Ramos (cell line): ENCODE measurements at regions not wholly inside any gene's neighbourhood (a gene's known extent, or its start where the extent isn't known, plus 50 kb on each side); places are given as distances from the start of the nearest gene placed in this dataset.
"Not testable (repeated sequence)": the region's sequence is repeated elsewhere in the genome, so short reads cannot be mapped to it uniquely, and the experiment has no call there.

ENCODE experiments used
- in situ Hi-C: fragments of 300-500 bp; cut with MboI; formaldehyde crosslinking; loops from one replicate; pipeline ENCODE4 v1.14.3; 2022; ENCODE audit warnings: low sequenced_read_pairs; ENCODE audit not compliant: unreplicated experiment

DNA sequence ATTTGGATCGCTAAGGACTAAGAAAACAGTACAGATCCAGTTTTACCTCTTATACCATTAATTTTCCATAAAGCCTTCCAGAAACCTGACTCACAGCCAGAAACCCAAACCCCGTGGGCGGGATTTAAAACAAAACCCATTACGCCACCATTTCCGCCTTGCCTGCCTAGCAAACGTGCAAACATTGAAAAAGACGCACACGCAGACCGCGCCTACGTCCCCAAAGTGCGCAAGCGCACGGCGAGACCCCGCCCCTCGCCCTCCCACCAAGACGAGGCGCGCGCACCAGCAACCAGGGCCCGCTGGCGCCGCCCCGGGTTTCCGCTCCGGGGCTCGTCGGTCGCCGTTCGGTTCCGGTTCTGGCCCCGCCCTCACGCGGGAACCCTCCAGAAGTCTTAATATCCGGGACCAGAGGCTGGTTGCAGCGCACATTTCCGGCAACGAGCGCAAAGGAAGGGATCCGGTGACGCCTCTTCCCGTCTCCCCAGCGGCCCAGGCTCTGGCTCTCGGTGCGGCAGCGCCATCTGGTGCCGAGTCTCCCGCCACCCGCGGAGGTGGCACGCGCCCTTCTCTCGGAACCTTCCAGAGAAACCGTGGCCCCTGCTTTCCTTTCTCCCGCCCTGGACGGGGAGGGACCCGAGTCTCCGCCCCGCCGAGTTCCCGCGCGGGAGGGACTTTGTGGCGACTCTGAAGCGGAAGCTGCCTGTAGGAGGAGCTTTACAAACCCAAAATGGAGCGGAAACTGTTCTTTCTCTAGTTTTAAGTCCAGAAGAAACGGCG is 256.9 kb upstream of the STARD13 start:
- in situ Hi-C loops, result loop anchor here (25.0 kb wide), 1 partner anchor 195 kb away; no protein-coding TSS in a partner anchor

DNA sequence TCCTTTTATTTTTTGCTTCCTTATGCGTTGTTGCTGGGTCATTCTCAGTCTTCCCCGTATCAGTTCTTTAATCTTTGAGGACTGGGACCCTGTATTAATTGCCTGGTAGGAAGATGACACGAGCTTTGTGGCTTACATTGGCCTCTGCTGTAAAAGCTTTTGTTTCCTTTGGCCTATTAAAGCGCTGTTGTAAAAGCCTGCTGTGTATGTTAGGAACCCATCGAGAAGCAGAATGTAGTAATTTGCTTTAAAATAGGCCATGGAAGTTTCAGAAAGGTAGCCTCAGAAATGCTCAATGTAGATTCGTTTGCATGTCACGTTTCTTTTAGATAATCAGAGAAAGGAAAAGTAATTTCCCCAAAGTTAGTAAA is 257.5 kb upstream of the STARD13 start:
- in situ Hi-C loops, result loop anchor here (25.0 kb wide), 1 partner anchor 194 kb away; no protein-coding TSS in a partner anchor

DNA sequence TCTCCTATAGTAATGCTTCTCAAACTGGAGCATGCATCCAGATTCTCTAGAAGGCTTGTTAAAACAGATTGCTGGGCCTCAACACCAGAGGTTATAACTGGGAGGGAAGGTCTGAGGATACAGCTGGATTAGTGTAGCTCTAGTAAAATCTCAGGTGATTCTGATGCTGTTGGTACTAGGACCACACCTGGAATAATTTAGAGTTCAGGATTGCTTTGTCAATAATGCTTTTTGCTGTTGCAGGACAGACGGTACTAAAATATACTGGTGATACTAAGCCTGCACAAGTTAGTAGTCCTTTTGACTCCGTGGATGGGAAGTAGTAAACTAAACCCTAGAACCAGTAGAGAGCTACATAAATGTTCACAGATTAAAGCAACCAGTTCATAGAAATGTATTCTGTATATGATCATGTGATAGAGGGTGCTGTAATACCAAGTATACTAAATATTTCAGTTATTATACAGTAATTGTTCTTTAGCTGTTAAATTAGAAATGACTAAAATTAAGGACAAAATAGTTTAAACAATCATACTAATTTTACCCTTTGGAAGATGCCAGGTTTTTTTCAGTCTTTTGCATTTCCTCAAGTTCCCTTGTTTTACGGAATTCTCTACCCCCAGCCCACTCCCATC is 258.2 kb upstream of the STARD13 start:
- in situ Hi-C loops, result loop anchor here (25.0 kb wide), 1 partner anchor 194 kb away; no protein-coding TSS in a partner anchor

DNA sequence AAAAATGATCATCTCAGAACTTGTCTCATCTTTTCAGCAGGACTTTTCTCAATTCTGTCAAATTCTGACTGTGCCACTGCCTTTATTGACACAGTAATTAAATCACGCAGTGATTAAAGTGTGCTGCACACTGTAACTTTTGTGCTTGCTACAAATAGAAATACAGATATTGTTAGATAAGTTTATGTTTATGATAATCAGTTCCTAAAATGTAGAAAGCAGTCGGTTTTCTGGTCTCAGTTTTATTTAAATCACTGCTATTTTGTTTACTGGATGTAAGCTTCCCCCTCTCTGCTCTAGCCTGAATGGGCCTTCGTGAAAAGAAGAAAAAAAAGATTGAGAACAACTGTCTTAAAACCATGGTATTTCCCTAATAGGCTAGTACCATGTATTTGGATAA is 258.8 kb upstream of the STARD13 start:
- in situ Hi-C loops, result loop anchor here (25.0 kb wide), 1 partner anchor 193 kb away; no protein-coding TSS in a partner anchor

DNA sequence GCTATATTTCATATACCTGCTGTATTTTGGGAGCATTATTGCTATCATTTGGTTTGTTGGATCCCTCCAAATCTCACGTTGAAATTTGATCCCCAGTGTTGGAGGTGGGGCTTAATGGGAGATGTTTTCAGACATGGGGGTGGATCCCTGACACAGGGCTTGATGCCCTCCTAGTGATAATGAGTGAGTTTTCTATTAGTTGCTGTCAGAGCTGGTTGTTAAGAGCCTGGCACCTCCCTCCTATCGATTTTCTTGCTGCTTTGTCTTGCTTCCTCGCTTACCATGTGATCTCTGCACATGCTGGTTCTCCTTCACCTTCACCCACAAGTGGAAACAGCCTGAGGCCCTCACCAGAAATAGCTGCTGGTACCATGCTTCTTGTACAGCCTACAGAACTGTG is 259.9 kb upstream of the STARD13 start:
- in situ Hi-C loops, result loop anchor here (25.0 kb wide), 1 partner anchor 192 kb away; no protein-coding TSS in a partner anchor

DNA sequence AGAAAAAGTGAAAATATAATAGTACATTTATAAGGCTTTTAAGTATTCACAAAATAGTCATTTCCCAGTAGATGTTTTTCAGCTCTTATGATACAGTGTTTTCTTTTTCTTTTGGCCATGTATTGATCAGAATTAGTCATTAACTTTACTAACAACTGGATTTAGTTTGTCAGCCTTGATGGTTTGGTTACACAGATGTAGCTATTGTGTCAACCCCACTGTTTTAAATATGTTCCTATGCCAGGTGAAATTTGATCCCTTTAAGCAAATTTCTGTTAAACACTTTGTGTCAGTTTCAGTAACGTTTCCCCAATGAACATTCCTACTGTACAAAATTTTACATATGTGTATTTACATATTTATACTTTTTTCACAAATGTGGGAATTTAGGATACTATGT is 261.5 kb upstream of the STARD13 start:
- in situ Hi-C loops, result loop anchor here (25.0 kb wide), 1 partner anchor 190 kb away; no protein-coding TSS in a partner anchor

DNA sequence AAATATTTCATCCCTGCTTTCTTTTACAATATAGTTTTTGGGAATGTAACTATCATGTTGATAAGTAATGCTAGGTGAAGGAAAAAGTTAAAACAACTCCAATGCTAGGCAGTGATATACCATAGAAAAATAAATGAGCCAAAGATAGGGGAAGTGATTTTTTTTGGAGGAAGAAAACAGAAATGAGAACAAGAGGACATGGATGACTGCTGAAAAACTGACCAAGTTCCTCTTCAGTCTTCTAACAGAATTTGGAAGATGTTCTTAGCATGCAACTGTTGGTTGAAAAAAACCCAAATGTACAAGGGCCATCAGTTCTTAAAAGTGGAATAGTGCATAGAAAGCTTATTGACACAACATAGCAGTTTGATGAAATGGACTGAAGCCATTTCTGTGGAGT is 262.5 kb upstream of the STARD13 start:
- in situ Hi-C loops, result loop anchor here (25.0 kb wide), 1 partner anchor 189 kb away; no protein-coding TSS in a partner anchor

DNA sequence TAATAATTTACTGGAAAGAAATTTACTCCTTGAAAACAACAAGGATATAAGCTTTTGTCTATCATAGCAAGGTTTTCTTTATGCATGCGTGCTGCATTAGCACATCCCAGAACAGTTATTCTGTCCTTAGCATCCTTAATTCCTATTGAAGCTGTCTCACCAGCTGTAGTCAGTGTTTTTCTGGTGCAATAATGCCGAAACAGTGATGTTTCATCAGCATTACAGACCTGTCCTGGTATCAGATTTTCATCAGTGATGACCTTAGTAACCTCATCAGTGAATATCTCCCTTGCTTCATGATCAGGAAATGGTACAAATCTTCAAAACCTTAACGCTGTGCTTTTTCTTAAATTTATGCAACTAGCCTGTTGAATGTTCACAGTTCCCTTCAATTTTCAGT is 264.7 kb upstream of the STARD13 start:
- in situ Hi-C loops, result no loop called here

DNA sequence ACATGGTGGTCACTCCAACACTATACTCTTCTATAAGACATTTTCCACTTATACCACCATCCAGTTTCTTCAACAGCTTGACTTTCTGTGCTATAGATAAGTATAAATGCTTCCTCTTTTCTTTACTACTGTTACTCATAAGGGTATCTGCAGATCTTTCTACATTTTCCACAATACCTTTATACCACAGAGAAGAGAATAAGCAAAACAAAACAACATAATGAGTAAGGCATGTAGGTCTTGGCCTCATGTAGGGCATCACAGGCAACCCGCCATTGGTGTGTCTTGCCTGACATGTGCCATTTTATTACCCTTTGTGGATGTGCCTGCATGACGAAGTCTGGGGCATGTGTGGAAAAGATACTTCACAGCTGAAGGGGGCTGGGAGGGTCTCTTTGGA is 265.3 kb upstream of the STARD13 start:
- in situ Hi-C loops, result no loop called here

DNA sequence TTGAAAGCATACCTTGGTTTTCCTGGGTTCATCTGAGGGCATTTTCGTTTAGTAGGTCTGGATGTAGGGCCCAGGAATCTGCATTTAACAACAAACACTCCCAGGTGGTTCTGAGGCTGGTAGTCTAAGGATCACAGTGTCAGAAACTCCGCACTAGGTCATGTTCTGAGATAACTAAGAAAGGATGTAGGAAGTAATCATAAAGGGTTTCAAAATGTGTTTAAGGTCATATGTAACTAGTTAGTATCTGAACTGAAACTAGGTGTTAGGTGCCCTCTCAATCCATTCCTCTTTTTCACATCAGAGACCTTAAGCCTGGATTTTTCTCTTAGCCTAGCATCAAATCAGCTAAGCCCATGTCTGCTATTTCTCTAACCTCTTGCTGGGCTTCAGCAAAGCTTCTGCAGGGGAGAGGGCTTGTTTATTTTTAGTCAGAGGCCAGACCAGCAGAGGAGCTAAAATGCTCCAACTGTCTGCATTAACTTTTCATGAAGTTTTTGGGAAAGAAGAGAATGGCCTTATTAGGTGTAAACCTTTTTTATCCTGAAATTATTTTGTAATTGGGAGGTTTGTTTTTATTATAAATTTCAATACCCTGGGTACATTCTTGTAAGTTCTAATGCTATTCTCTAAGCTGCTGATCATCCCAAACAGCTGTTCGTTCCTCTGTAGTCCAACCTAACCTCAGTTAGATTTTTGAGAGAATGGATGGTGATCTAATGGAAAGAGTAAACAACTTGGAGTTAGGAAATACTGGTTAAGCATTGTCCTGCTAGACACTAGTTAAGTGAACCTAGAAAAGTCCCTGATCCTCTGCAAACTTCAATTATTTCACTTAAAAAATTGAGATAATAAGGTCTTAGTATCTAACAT is 262.8 kb upstream of the RFC3 start:
- in situ Hi-C loops, result no loop called here

DNA sequence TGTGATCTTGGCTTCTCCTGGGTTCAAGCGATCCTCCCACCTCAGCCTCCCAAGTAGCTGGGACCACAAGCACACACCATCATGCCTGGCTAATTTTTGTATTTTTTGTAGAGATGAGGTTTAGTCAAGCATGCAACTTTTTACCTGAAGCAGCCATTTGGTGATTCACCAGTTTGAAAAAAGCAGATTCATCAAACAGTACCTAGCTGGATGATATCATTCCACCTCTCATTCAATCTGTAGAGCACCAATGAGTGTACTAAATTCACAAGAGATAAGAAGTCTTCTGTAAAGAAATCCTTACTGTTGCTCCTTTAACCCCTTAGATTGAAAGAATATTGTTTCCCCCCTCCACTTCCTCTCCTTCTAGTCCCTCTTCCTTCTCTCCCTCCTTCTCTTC is 261.1 kb upstream of the RFC3 start:
- in situ Hi-C loops, result no loop called here

DNA sequence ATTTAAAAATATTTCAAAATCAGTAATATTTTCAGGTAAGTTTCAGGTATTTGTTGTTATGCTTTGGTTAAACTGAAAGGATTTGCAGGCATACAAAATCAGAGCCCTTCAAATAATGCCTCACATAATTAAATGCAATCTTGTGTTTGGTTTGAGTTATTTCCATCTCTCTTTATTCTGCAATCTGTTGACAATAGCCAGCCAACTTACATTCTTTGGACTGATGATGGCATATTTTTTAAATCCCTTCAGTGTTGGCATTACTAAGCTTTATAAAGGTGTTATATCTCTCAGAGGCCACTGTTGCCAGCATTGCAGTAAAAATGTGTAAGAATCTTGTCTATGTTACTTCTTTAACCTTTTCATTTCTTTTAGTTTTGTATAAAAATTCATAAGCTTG is 257.2 kb upstream of the RFC3 start:
- in situ Hi-C loops, result no loop called here

DNA sequence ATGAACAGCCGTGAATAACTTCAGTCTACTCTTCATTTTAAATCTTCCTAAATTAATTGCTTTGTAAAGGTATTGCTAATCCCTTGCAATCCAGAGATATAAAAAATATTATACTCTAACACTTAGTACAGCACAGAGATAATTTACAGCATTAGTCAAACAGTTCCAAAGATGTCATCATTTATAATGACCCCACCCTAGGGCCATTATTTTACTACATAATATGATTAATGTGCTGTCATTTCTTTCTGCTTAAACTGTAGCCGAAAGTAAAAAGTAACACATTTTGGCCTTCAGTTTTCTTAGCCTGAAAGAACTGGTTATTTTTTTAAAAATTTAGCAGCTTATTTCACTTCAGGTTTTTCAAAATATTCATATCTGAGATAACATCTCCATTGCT is 256.3 kb upstream of the RFC3 start:
- in situ Hi-C loops, result no loop called here

DNA sequence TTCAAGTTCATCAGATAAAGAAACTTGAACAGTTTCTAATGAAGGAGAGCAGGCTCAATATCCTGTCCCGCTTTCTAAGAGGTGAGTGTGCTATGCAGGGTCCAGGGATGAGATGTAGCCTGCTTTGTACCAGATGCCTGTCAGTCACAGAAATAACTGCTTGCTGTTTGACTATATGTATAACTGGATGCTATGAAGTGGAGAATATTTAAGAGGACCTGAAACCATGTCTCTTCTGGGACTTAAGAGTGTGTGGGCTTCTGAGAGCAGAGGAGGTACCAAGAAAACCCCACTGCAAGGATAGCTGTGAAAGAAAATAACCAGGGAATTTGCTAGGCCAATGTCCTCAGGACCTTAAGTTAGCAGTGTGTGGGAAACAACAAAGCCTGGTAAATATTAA is 246.3 kb upstream of the RFC3 start:
- in situ Hi-C loops, result no loop called here

DNA sequence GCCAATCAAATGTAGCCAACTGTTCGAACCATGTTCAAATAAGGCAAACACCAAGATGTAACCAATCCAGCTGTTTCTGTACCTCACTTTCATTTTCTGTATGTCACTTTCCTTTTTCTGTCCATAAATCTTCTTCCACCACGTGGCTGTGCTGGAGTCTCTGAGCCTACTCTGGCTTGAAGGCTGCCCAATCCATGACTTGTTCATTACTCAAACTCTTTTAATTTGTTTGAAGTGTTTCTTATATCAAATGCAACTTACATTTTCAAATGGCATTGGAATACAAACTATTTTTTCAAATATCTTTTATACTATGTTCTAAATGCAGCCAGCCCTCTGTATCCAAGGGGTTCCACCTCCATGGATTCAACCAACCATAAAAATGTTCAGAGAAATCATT is 245.6 kb upstream of the RFC3 start:
- in situ Hi-C loops, result not testable (repeated sequence)

DNA sequence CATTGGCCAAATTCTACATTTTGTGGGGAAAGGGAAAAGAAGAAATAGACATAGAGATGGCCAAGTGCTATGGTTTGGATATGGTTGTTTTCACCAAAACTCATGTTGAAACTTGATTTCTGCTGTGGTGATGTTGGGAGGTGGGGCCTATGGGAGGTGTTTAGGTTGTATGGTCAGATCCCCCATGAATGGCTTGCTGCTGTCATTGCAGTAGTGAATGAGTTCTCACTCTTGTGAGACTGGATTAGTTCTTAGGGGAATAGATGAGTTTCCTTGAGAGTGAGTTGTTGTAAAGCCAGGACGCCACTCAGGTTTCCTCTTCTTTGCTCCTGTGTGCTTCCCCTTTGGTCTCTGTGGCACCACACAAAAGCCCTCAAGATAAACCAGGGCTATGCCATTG is 242.6 kb upstream of the RFC3 start:
- in situ Hi-C loops, result no loop called here

DNA sequence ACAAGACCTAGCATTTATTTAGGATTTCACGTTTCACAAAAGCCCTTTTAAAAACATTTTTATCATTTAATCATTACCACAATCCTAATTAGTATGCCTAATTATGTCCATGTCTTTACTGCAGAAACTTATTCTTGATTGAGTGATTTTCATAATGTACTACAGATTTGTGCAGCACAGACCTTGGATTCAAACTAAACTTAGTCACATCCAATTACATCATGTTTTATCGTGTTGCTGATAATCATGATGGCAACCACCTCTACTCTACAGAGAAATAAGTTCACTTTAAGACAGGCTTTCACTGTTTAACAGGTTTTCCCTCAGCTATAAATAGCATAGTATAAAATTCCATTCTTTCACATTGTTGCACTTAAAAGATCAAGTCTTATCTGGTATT is 240.9 kb upstream of the RFC3 start:
- in situ Hi-C loops, result no loop called here

DNA sequence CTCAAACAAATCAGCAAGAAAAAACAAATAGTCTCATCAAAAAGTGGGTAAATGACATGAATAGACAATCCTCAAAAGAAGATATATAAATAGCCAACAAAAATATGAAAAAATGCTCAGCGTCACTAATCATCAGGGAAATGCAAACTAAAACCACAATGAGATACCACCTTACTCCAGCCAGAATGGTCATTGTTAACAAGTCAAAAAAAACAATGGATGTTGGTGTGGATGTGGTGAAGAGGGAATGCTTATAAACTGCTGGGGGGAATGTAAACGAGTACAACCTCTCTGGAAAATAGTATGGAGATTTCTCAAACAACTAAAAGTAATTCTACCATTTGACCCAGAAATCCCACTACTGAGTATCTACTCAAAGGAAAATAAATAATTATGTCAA is 239.2 kb upstream of the RFC3 start:
- in situ Hi-C loops, result no loop called here

DNA sequence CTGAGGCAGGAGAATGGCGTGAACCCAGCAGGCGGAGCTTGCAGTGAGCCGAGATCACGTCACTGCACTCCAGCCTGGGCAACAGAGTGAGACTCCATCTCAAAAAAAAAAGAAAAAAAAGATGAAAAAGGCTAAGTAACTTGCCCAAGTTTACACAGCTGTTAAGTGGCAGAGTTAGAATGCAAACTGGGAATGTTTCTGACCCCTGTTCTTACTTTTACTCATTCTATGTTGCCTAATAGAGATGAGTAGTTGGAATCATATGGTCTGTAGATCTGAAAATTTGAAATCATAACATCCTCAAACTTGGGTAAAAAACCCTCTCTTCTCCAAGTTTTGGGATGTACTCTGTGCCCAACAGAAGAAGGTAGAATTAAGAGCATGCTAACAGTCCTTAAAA is 235.8 kb upstream of the RFC3 start:
- in situ Hi-C loops, result no loop called here

DNA sequence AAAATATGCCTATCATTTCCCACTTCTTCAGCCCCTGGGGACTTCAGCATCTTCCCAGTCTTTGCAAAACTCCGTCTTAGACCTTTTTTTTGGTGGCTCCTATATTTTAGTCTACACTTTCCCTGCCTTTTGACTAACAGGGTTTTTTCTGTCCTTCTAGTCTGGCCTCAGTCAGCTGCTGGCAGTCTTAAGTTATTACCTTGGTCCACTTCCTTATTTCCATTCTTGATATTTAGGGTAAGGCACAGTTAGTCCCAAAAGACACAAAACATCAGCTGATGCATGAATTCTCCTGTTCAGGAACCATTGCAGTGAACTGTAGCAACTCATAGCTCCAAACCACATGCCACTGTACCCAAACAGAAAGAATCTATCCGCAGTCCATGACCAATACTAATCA is 234.6 kb upstream of the RFC3 start:
- in situ Hi-C loops, result no loop called here

DNA sequence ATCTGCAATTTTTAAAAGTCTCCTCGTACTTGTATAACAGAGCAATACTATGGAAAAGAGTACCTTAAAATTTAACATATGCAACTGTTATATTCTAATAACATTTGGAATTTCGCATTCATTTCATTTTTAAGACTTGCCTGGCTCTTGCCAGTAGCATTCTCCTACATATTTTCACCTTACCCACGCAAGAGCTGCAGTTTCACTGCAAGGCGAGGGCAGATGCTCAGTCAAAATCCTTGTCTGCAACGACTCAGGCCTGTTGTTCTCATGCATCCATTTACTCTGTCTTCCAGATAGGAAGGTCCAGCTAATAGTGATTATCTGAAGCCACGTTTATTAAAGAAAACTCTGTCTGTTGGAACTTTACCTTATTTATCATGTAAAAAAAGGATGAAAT is 227.0 kb upstream of the RFC3 start:
- in situ Hi-C loops, result no loop called here
